RWPE1 (cell line): ENCODE measurements at regions not wholly inside any gene's neighbourhood (a gene's known extent, or its start where the extent isn't known, plus 50 kb on each side); places are given as distances from the start of the nearest gene placed in this dataset.
"Not testable (repeated sequence)": the region's sequence is repeated elsewhere in the genome, so short reads cannot be mapped to it uniquely, and the experiment has no call there.

ENCODE experiments used
- CTCF ChIA-PET: fragments of 350-600 bp; sonication (Branson Sonifier 250); formaldehyde crosslinking; extraction: SDS; loops from one replicate; lab custom pipeline; 2021; lab: Yijun Ruan, JAX
- POLR2A ChIA-PET: fragments of 400-600 bp; formaldehyde crosslinking; extraction: SDS; loops from one replicate; lab custom pipeline; 2020; ENCODE audit warnings: antibody characterized with exemption; ENCODE audit not compliant: low non-redundant PET; lab: Yijun Ruan, JAX
- DNase-seq: peaks from one replicate; pipeline ENCODE4 v3.0.0; 2012; ENCODE audit warnings: low spot score
- H3K27ac ChIP-seq: fragments of 450-650 bp; 2 replicates; pipeline ENCODE4 v1.5.1; 2017
- TF ChIP-seq, protein P1 (sequence below): fragments of 450-650 bp; conservative IDR thresholded peaks from 2 replicates; pipeline ENCODE4 v1.5.1; 2017; ENCODE audit warnings: low read depth, mild to moderate bottlenecking

GRCh38 chrX:137171626-137172025 lies 137.8 kb upstream of the GPR101 start:
- POLR2A ChIA-PET = interaction anchor here (0.6 kb wide), 1 partner anchor 132 kb away, joined by 3 read pairs; no protein-coding TSS in a partner anchor
- H3K27ac ChIP-seq = no peak overlapping the region
- TF ChIP-seq, protein P1, sequence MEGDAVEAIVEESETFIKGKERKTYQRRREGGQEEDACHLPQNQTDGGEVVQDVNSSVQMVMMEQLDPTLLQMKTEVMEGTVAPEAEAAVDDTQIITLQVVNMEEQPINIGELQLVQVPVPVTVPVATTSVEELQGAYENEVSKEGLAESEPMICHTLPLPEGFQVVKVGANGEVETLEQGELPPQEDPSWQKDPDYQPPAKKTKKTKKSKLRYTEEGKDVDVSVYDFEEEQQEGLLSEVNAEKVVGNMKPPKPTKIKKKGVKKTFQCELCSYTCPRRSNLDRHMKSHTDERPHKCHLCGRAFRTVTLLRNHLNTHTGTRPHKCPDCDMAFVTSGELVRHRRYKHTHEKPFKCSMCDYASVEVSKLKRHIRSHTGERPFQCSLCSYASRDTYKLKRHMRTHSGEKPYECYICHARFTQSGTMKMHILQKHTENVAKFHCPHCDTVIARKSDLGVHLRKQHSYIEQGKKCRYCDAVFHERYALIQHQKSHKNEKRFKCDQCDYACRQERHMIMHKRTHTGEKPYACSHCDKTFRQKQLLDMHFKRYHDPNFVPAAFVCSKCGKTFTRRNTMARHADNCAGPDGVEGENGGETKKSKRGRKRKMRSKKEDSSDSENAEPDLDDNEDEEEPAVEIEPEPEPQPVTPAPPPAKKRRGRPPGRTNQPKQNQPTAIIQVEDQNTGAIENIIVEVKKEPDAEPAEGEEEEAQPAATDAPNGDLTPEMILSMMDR = no peak
- CTCF ChIA-PET = no interaction called here
- no peak for DNase-seq

GRCh38 chrX:137166591-137166990 lies 132.8 kb upstream of the GPR101 start:
- POLR2A ChIA-PET = no interaction called here

GRCh38 chrX:137164329-137164728 lies 130.5 kb upstream of the GPR101 start:
- ChIA-PET CTCF (interaction anchor here (0.7 kb wide), 1 partner anchor 112 kb away, joined by 3 read pairs; no protein-coding TSS in a partner anchor), POLR2A (no interaction called here)
- DNase-seq = no peak
- no peak overlapping the region for H3K27ac ChIP-seq
- TF ChIP-seq, protein P1 = no peak

More at GRCh38 chrX:137166591-137166990, 132.8 kb upstream of the GPR101 start:
- no peak for DNase-seq
- CTCF ChIA-PET = no interaction called here
- TF ChIP-seq, protein P1 = no peak
- no peak overlapping the region for H3K27ac ChIP-seq

GRCh38 chrX:137151403-137151802 lies 117.6 kb upstream of the GPR101 start:
- H3K27ac ChIP-seq = no peak overlapping the region
- CTCF ChIA-PET = no interaction called here
- POLR2A ChIA-PET = no interaction called here
- TF ChIP-seq, protein P1 = no peak
- no peak for DNase-seq

DNA sequence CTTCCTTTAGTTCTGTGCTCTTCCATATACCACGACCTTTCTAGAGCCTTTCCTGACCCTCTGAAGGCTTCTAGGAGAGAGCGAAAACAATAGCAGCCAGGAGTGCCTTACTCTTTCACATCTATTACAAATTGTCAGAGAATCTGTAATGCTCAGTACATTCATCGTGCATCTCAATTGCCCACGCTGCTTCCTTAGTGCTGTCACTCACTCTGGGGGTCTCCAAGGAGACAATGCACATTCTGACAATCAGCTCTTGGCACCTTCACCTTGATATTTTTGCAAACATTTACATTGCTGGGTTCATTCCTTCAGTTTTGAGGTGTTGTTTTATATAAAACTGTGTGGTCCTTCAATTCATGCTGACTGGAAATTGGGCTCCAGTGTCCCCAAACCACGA lies 110.1 kb upstream of the GPR101 start:
- POLR2A ChIA-PET = no interaction called here
- CTCF ChIA-PET = interaction anchor here (0.8 kb wide), 1 partner anchor 28 kb away, joined by 4 read pairs; no protein-coding TSS in a partner anchor
- TF ChIP-seq, protein P1 = no peak
- DNase-seq = no peak
- no peak overlapping the region for H3K27ac ChIP-seq

- DNase-seq, CTCF ChIA-PET, POLR2A ChIA-PET, H3K27ac ChIP-seq: not testable (repeated sequence)
These were observed 88.9 kb upstream of the GPR101 start for GRCh38 chrX:137122651-137123050.

DNA sequence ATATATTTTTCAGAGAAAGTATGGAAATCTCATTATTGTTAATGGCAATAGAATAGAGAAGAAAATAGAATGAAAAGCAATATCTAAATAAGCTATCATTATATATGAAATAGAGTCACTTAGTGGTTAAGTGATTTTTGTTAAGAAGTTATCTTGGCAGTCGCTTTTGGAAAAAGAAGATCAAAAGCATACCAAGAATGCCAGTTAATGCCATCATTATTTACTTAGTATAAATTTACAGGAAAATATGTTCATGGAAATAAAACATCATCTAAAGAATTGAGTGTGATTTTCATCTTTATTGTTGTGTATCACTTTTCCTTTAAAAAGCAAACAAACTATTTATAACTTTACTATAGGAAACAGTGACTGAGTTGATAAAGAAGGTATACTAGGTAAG lies 85.3 kb upstream of the GPR101 start:
- TF ChIP-seq, protein P1 = no peak
- POLR2A ChIA-PET = no interaction called here
- no peak for DNase-seq
- CTCF ChIA-PET = interaction anchor here (0.7 kb wide), 1 partner anchor 1082 kb away, joined by 3 read pairs; no protein-coding TSS in a partner anchor
- no peak overlapping the region for H3K27ac ChIP-seq
